ENCODE measurements at regions not wholly inside any gene's neighbourhood (a gene's known extent, or its start where the extent isn't known, plus 50 kb on each side); places are given as distances from the start of the nearest gene placed in this dataset.

DNA sequence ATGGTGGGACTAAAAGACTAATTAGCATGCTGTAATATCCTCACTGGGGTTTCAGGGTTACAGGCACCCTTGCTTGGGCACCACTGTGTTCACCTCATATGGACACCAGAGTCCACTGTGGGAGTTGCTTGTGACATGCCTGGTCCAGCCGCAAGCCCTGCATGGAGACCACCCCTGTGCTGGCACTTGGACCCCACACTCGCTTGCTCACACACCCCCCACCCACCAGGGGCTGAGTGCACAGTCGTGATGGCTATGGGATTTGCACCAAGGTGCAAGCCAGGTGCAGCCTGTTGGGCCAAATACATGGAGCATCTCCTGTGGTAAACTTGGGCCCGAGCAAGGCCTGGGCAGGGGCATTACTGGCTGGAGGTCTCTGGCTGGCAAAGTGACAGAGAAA lies 129.1 kb downstream of the SYT10 start:
- TF ChIP-seq, protein P1, sequence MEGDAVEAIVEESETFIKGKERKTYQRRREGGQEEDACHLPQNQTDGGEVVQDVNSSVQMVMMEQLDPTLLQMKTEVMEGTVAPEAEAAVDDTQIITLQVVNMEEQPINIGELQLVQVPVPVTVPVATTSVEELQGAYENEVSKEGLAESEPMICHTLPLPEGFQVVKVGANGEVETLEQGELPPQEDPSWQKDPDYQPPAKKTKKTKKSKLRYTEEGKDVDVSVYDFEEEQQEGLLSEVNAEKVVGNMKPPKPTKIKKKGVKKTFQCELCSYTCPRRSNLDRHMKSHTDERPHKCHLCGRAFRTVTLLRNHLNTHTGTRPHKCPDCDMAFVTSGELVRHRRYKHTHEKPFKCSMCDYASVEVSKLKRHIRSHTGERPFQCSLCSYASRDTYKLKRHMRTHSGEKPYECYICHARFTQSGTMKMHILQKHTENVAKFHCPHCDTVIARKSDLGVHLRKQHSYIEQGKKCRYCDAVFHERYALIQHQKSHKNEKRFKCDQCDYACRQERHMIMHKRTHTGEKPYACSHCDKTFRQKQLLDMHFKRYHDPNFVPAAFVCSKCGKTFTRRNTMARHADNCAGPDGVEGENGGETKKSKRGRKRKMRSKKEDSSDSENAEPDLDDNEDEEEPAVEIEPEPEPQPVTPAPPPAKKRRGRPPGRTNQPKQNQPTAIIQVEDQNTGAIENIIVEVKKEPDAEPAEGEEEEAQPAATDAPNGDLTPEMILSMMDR (IDR thresholded peaks at IDR 0.05) = no peak
- no peak for TF ChIP-seq POLR2A (IDR thresholded peaks at IDR 0.05)

Data from tibial nerve (tissue), 3 donors.